Ascending aorta (tissue), 2 donors: ENCODE measurements at regions not wholly inside any gene's neighbourhood (a gene's known extent, or its start where the extent isn't known, plus 50 kb on each side); places are given as distances from the start of the nearest gene placed in this dataset.
"Not testable (repeated sequence)": the region's sequence is repeated elsewhere in the genome, so short reads cannot be mapped to it uniquely, and the experiment has no call there.

Experiments used
- DNase-seq, 2 donors: peaks; one replicate each; pipeline ENCODE4 v3.0.0-alpha.2; 2019; ENCODE audit warnings: low spot score in 2 of 2
- H3K27ac ChIP-seq, 2 donors: fragments of 200-600 bp; sonication (generic); one replicate each; pipeline ENCODE4 v1.5.1; 2016 to 2017; ENCODE audit warnings: mild to moderate bottlenecking in 1 of 2
- H3K27me3 ChIP-seq: fragments of 200-600 bp; sonication (generic); one replicate; pipeline ENCODE4 v1.5.1; 2017
- H3K36me3 ChIP-seq, 2 donors: fragments of 200-600 bp; sonication (generic); one replicate each; pipeline ENCODE4 v1.5.1; 2016
- H3K4me1 ChIP-seq, 2 donors: fragments of 200-600 bp; sonication (generic); one replicate each; pipeline ENCODE4 v1.5.1; 2016 to 2017; ENCODE audit warnings: mild to moderate bottlenecking in 1 of 2
- H3K4me3 ChIP-seq, 2 donors: fragments of 200-600 bp; sonication (generic); one replicate each; pipeline ENCODE4 v1.5.1; 2016 to 2017; ENCODE audit warnings: mild to moderate bottlenecking in 1 of 2
- H3K9me3 ChIP-seq, 2 donors: fragments of 200-600 bp; sonication (generic); one replicate each; pipeline ENCODE4 v1.5.1; 2016
- CTCF ChIP-seq, 3 experiments: fragments of 200-600 bp in 2 of 3; fragments of 450-650 bp in 1 of 3; sonication (generic) in 2 of 3; IDR thresholded peaks; one replicate each; pipeline ENCODE4 v1.5.1; 2016 to 2019; ENCODE audit warnings: antibody characterized with exemption in 3 of 3, mild to moderate bottlenecking in 1 of 3, moderate library complexity in 1 of 3
- intact Hi-C: fragments of 100-400 bp; cut with DNase I; formaldehyde crosslinking; loops from one replicate; pipeline ENCODE4 v1.15.1; 2023

GRCh38 chr17:20800146-20800545 lies 220.6 kb downstream of the CDRT15L2 start:
- no peak overlapping the region for H3K27ac ChIP-seq
- DNase-seq = no peak
- no peak overlapping the region for H3K4me3 ChIP-seq
- no peaks in the 10 kb centered on the region for H3K36me3 ChIP-seq
- intact Hi-C loops = no loop called here
- no peaks in the 10 kb centered on the region for H3K9me3 ChIP-seq
- TF ChIP-seq CTCF (IDR thresholded peaks at IDR 0.05) = no peak
- H3K27me3 ChIP-seq = no peaks in the 10 kb centered on the region
- H3K4me1 ChIP-seq = no peaks in the 10 kb centered on the region

GRCh38 chr17:20805751-20806150 lies 226.2 kb downstream of the CDRT15L2 start:
- H3K9me3 ChIP-seq = peaks cover 0 to 4% of the 10 kb centered on the region in 2 donors
- no peak overlapping the region for H3K27ac ChIP-seq
- H3K36me3 ChIP-seq = no peaks in the 10 kb centered on the region
- no peaks in the 10 kb centered on the region for H3K4me1 ChIP-seq
- no peak for TF ChIP-seq CTCF (IDR thresholded peaks at IDR 0.05)
- H3K27me3 ChIP-seq = no peaks in the 10 kb centered on the region
- intact Hi-C loops = no loop called here
- no peak for DNase-seq
- H3K4me3 ChIP-seq = no peak overlapping the region

GRCh38 chr17:20807566-20807965 lies 228.0 kb downstream of the CDRT15L2 start:
- H3K36me3 ChIP-seq, H3K4me1 ChIP-seq, H3K4me3 ChIP-seq, DNase-seq, H3K27ac ChIP-seq, H3K9me3 ChIP-seq, H3K27me3 ChIP-seq, intact Hi-C loops: not testable (repeated sequence)

- H3K4me1 ChIP-seq = not testable (repeated sequence)
Observed at GRCh38 chr17:20815410-20815809, 227.4 kb downstream of the USP22 start.

GRCh38 chr17:20823905-20824304 lies 218.9 kb downstream of the USP22 start:
- no peak overlapping the region for H3K4me3 ChIP-seq
- H3K27me3 ChIP-seq = no peaks in the 10 kb centered on the region
- no peaks in the 10 kb centered on the region for H3K36me3 ChIP-seq
- no peaks in the 10 kb centered on the region for H3K4me1 ChIP-seq
- DNase-seq = no peak
- TF ChIP-seq CTCF (IDR thresholded peaks at IDR 0.05) = no peak
- H3K27ac ChIP-seq = no peak overlapping the region
- intact Hi-C loops = no loop called here
- no peaks in the 10 kb centered on the region for H3K9me3 ChIP-seq

More at GRCh38 chr17:20815410-20815809, 227.4 kb downstream of the USP22 start:
- H3K27ac ChIP-seq, H3K9me3 ChIP-seq, intact Hi-C loops, DNase-seq, H3K4me3 ChIP-seq, H3K36me3 ChIP-seq, H3K27me3 ChIP-seq: not testable (repeated sequence)

- Histone ChIP-seq H3K27ac (no peak overlapping the region), H3K4me1 (no peaks in the 10 kb centered on the region), H3K4me3 (no peak overlapping the region), H3K36me3 (no peaks in the 10 kb centered on the region), H3K9me3 (no peaks in the 10 kb centered on the region), H3K27me3 (no peaks in the 10 kb centered on the region)
- TF ChIP-seq CTCF (IDR thresholded peaks at IDR 0.05) = no peak
- intact Hi-C loops = no loop called here
- no peak for DNase-seq
Observed at GRCh38 chr17:20825539-20825938, 217.3 kb downstream of the USP22 start.

- H3K4me3 ChIP-seq, H3K27me3 ChIP-seq: not testable (repeated sequence)
Observed at GRCh38 chr17:20840453-20840852, 202.4 kb downstream of the USP22 start.

GRCh38 chr17:20840987-20841865 lies 201.6 kb downstream of the USP22 start:
- H3K36me3 ChIP-seq, H3K27ac ChIP-seq, intact Hi-C loops, H3K9me3 ChIP-seq, H3K27me3 ChIP-seq, H3K4me1 ChIP-seq, DNase-seq: not testable (repeated sequence)
- H3K4me3 ChIP-seq = peak overlapping the region in 1 of 2 donors; percentile 32

More at GRCh38 chr17:20840453-20840852, 202.4 kb downstream of the USP22 start:
- H3K36me3 ChIP-seq, DNase-seq, H3K27ac ChIP-seq, intact Hi-C loops, H3K4me1 ChIP-seq, H3K9me3 ChIP-seq: not testable (repeated sequence)

- H3K27ac ChIP-seq, DNase-seq, H3K36me3 ChIP-seq, H3K27me3 ChIP-seq, H3K4me1 ChIP-seq, intact Hi-C loops, H3K4me3 ChIP-seq, H3K9me3 ChIP-seq: not testable (repeated sequence)
Observed at GRCh38 chr17:20842012-20842411, 200.8 kb downstream of the USP22 start.

GRCh38 chr17:20843261-20843660 lies 199.6 kb downstream of the USP22 start:
- H3K4me3 ChIP-seq = not testable (repeated sequence)

More at GRCh38 chr17:20843261-20843660, 199.6 kb downstream of the USP22 start:
- H3K36me3 ChIP-seq, intact Hi-C loops, H3K27ac ChIP-seq, H3K27me3 ChIP-seq, DNase-seq, H3K9me3 ChIP-seq, H3K4me1 ChIP-seq: not testable (repeated sequence)
